GM21381 (cell line): ENCODE measurements at regions not wholly inside any gene's neighbourhood (a gene's known extent, or its start where the extent isn't known, plus 50 kb on each side); places are given as distances from the start of the nearest gene placed in this dataset.

Experiments used
- ATAC-seq: cut with Tn5 transposase; IDR thresholded peaks from one replicate; pipeline ENCODE4 v1.9.1; 2021; ENCODE audit warnings: mild to moderate bottlenecking, moderate library complexity; ENCODE audit not compliant: unreplicated experiment

- ATAC-seq: no peak
Measured at GRCh38 chr2:193738892-193739291, 1544.2 kb upstream of the TMEFF2 start.

- ATAC-seq: no peak
Measured at GRCh38 chr2:193712912-193713311, 1518.2 kb upstream of the TMEFF2 start.

DNA sequence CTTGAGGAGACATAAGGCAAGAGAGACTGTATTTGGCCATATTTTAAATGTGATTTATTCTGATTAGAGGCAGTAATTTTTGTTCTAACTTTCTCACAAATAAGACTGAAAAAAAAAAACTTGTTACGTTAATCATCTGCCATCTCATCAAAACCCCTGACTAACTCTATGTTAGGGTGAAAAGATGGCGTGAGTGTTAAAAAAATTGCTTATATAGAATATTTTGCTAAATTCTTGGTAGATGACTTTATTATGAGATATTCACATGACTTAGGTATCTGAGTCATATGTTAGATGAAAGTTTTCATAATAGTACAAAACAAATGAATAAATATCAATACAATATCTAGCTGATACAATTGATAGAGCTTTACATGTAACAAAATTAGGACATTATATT lies 1508.7 kb upstream of the TMEFF2 start:
- ATAC-seq: no peak

GRCh38 chr2:193701484-193701883 lies 1506.8 kb upstream of the TMEFF2 start:
- no peak for ATAC-seq

GRCh38 chr2:193695367-193695766 lies 1500.6 kb upstream of the TMEFF2 start:
- ATAC-seq: peak; percentile 52

DNA sequence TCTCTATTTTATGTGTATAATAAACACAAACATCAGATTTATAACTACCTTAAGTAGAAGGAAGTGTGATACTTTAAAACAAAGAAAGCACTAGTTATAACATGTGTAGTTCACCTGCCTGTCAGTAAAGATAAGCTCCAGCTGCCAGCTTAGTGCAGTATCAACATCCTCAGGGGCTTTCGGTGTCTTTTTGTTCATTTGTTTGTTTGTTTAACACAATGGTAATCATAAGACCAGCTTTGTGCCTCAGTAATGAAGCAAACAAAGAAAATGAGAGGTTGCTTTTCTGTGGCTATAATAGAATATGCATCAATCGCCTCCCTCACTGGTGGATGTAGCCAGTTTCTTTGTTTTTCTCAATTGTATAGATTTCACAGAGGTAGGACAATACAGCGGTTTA lies 1499.0 kb upstream of the TMEFF2 start:
- no peak for ATAC-seq

DNA sequence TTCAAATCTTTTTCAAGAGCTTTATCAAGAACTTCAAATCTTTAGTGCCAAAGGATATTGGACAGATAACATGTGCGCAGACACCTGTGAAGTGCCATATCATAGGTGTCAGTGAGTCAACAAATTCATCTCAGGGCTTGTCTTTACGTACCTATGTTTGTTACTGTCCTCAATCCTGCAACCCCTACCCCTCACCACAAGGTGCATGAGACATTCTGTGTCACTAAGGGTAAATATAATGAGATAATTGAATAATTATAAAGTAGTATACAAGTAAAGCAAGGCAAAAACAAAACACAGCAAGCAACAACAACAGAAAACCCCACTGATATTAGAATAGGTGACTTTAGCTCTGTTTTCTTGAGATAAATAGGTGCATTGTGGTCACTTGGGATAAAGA lies 1495.8 kb upstream of the TMEFF2 start:
- ATAC-seq: no peak

DNA sequence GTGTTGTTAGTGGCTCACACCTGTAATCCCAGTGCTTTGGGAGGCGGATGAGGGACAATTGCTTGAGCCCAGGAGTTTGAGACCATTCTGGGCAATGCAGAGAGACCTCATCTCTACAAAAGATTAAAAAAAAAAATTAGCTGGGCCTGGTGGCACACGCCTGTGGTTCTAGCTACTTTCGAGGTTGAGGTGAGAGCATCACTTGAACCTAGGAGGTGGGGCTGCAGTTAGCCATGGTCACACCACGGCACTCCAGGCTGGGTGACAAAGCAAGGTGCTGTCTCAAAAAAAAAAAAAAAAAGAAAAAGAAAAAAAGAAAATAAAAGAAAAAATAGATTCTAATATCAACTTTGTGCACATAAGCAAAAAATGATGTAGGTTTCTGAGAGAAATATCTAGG lies 1492.5 kb upstream of the TMEFF2 start:
- no peak for ATAC-seq

DNA sequence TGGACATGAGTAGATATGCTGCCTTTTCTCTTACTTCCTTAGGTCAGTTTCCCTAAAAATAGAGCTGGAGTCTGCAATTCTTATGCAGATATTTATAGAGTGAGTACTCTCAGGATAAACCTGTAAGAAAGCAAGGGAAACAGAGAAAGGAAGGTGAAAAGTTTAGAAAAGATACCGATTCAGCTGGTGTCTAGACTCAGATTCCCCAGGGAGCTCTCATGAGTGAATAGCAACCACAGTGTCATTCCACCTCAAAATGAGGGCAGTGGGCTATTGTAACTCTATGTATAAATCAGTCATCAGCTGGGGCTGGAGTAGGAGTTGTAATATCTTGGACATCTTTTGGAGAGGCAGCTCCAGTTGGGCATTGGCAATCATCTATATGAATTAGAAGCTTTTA lies 1485.1 kb upstream of the TMEFF2 start:
- ATAC-seq: no peak

- no peak for ATAC-seq
Measured at GRCh38 chr2:193670478-193670877, 1475.7 kb upstream of the TMEFF2 start.

DNA sequence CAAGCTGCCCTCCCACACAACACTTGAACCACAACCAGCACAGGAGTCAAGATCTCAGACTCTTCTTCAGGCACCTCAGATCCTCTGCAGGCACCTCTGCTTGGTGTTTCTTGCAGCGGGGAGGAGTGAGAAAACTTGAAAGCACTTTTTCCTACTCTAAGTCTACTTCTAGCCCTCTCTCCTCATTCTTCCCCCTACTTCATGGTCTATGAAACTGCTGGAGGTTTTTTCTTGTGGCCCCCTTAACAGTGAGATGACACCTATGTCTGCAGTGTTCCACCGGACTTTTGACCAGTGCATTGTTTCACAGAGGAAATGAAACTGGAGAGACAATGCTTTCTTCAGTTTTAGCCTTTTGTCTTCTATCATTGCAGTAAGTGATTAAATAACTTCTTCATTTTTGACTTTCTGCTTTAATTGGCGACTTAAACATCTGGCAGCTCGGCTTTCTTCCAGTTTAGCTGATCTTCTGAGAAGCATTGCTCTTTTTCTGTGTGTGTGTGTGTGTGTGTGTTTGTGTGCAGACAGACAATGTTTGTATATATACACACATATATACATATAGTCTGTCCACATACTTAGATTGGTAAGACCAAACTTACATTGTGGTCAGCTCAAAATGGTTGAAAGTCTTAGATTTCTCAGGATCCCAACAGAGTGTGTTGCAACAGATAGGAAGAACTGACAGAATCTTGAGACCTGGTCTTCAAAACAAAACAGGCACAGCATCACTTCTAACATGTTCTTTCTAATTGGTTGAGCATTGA lies 1474.0 kb upstream of the TMEFF2 start:
- peak; percentile 45 for ATAC-seq

DNA sequence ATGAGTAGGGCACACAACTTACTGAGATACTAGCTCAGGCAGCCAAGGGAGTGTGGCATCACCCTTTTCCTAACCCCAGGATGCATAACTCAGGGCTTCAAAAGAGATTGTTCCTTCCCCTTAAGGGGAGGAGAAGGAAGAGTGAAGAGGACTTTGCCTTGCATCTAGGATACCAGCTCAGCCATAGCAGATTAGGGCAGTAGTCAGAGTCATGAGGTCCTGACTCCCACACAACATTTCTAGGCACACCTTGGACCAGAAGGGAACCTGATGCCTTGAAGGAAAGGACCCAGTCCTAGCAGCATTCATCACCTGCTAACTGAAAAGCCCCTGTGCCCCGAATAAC lies 1433.2 kb upstream of the TMEFF2 start:
- ATAC-seq: no peak

- no peak for ATAC-seq
Measured at GRCh38 chr2:193627187-193627926, 1432.6 kb upstream of the TMEFF2 start.

DNA sequence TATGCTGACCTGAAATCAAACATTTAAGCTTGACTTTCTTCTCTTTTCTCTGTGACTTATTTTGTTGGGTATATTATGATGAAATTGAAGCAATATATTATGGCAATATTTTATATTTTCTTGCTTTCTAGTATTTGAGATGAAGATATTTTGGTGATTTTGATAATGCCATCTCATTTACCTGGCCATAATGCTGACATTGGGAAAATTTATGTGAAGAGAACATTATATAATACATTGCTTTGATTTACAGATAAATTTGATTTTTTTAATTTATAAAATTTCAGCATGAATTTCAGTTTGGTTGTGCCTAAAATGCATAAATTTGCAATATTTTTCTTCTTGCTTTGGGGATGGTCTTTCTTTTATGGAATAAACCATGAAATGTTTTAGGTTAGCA lies 1413.7 kb upstream of the TMEFF2 start:
- ATAC-seq: no peak

DNA sequence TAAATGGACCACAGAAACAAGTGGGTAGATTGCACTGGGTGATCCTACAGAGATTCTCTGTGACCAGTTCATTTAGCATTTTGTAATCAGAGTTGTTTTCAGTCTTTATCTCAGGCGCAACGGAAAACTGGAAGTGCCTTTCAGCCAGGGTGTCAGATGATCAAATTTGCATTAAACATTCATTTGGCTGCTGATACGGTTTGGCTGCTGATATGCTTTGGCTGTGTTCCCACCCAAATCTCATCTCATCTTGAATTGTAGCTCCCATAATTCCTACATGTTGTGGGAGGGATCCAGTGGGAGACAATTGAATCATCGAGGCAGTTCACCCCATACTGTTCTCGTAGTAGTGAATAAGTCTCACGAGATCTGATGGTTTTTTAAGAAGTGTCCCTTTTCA lies 1396.1 kb upstream of the TMEFF2 start:
- ATAC-seq: no peak

DNA sequence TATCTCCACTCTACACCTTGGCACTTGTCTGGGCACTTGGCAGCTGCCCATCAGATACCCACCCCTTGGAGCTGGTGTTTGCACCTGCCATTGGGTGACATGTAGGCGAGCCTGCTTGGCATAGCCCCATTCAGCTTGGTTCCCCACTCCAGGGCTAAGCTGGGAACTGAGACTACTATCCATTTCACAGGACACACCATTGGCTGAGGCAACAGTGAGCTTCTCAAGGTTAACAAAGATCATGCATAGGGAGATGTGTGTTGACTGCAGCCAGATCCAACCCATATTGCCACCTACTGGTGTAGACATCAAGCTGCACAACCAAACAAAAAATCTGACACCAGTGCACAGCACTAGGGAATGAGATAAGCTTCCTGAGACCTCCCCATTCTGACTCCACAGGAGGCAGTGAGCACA lies 1389.8 kb upstream of the TMEFF2 start:
- no peak for ATAC-seq

DNA sequence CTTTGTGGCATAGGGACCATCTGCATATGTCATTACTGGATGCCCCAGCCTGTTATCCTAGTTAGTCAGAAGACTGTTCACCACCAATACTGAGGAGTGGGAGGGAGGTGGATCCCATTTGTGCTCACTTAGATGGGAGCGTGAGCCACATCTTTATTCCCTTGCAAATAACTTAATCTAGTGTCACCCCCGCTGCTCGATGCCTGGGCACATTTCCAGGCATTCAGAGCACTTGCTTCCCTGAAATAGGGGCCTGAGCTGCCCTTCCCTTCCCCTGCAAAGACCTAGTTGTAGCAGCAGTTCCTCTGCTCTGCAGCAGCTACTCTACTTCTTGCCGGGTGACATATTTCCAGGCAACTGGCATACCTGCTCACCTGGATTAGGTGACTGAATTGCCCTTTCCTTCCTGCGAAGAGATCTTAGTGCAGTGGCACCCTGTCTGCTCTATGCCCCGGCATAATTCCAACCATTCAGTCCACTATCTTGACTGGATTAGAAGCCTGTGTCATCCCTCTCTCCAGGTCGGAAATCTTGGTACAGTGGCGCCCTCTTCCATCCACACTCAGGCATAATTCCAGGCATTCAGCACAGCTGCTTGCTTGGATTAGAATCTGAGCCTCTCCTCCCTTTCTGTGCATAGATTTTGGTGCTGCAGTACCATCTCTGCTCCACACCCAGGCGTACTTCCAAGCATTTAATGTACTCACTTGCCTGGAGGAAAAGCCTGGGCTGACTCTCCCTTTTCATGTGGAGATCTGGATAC lies 1389.1 kb upstream of the TMEFF2 start:
- no peak for ATAC-seq

DNA sequence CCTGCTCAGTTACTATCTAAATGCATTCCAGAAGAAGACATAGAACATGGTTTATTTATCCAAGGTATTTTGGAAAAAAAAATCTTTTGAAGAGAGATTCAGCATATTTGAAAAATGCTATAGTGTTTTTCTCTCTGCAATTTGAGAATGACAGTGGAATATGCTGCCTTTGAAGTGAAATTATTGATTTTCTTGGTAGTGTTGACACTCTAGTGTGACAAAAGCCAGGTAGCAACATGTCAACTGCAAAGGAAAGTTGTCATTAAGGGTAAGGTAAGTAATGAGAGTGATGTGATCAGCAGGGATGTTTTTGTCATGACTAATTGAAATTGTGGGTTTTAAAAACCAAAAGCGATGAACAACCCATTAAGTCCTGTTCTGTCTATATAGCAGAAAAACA lies 1387.1 kb upstream of the TMEFF2 start:
- ATAC-seq: no peak

DNA sequence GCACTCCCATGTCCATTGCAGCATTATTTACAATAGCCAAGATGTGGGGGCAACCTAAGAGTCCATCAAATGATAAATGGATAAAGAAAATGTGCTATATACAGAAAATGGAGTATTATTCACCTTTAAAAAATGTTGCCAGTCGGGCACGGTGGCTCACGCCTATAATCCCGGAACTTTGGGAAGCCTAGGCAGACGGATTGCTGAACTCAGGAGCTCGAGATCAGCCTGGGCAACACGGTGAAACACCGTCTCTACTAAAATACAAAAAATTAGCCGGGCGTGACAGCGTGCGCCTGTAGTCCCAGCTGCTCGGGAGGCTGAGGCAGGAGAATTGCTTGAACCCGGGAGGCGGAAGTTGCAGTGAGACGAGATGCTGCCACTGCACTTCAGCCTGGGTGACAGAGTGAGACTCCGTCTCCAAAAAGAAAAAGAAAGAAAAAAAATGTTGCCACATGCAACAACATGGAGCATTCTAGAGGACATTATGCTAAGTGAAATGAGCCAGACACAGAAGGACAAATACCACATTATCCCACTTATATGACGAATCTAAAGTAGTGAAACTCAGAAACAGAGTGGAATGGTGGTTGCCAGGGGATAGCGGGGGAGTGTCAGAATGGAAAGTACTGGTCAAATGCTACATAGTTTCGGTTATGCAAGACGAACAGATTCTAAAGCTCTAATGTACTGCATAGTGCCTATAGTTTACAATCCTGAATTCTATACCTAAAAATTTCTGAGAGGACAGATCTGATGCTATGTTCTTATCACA lies 1385.6 kb upstream of the TMEFF2 start:
- ATAC-seq: no peak

GRCh38 chr2:193566886-193567285 lies 1372.2 kb upstream of the TMEFF2 start:
- no peak for ATAC-seq

GRCh38 chr2:193566276-193566675 lies 1371.5 kb upstream of the TMEFF2 start:
- no peak for ATAC-seq
